Uterus (tissue), 2 donors: ENCODE measurements at regions not wholly inside any gene's neighbourhood (a gene's known extent, or its start where the extent isn't known, plus 50 kb on each side); places are given as distances from the start of the nearest gene placed in this dataset.

Experiments
- POLR2A ChIP-seq, 2 donors: fragments of 450-650 bp; IDR thresholded peaks; one replicate each; pipeline ENCODE4 v1.6.1; 2016; ENCODE audit warnings: antibody characterized with exemption in 2 of 2, mild to moderate bottlenecking in 1 of 2, moderate library complexity in 1 of 2
- TF ChIP-seq, protein P1 (sequence below), 4 experiments: fragments of 200-600 bp in 2 of 4; fragments of 450-650 bp in 2 of 4; sonication (generic) in 2 of 4; IDR thresholded peaks; one replicate each; pipeline ENCODE4 v1.5.1; 2016 to 2019; ENCODE audit warnings: antibody characterized with exemption in 4 of 4, mild to moderate bottlenecking in 2 of 4, moderate library complexity in 1 of 4

DNA sequence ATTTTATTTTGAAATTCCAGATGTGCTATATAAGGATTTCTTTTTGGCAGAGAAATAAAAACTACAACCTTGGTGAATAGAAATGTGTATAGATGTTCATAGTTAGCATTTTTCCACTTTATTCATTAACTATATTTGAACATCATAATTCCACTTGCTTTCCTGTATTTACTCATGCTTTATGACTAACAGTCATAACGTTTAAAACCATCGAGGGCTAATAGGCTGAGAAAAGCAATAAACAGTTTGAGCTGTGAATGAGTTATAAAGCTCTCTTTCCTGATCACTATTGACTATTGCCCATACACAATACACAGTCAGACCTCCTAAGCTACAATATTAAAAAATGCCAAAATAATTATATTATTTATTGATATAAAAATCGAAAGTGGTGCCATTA, 502.1 kb upstream of the RASGRP1 start:
- TF ChIP-seq, protein P1, sequence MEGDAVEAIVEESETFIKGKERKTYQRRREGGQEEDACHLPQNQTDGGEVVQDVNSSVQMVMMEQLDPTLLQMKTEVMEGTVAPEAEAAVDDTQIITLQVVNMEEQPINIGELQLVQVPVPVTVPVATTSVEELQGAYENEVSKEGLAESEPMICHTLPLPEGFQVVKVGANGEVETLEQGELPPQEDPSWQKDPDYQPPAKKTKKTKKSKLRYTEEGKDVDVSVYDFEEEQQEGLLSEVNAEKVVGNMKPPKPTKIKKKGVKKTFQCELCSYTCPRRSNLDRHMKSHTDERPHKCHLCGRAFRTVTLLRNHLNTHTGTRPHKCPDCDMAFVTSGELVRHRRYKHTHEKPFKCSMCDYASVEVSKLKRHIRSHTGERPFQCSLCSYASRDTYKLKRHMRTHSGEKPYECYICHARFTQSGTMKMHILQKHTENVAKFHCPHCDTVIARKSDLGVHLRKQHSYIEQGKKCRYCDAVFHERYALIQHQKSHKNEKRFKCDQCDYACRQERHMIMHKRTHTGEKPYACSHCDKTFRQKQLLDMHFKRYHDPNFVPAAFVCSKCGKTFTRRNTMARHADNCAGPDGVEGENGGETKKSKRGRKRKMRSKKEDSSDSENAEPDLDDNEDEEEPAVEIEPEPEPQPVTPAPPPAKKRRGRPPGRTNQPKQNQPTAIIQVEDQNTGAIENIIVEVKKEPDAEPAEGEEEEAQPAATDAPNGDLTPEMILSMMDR (IDR thresholded peaks at IDR 0.05), result no peak
- TF ChIP-seq POLR2A (IDR thresholded peaks at IDR 0.05), result no peak
